HG02981 (cell line): ENCODE measurements at regions not wholly inside any gene's neighbourhood (a gene's known extent, or its start where the extent isn't known, plus 50 kb on each side); places are given as distances from the start of the nearest gene placed in this dataset.
A peak's percentile ranks its signal among the peaks of the same experiment; 100 is the strongest.

Source experiments
- ATAC-seq: cut with Tn5 transposase; IDR thresholded peaks from one replicate; pipeline ENCODE4 v1.9.1; 2021; ENCODE audit warnings: mild to moderate bottlenecking, moderate library complexity; ENCODE audit not compliant: unreplicated experiment

- no peak for ATAC-seq
Observed at GRCh38 chr2:145140658-145141057, 620.7 kb upstream of the ZEB2 start.

DNA sequence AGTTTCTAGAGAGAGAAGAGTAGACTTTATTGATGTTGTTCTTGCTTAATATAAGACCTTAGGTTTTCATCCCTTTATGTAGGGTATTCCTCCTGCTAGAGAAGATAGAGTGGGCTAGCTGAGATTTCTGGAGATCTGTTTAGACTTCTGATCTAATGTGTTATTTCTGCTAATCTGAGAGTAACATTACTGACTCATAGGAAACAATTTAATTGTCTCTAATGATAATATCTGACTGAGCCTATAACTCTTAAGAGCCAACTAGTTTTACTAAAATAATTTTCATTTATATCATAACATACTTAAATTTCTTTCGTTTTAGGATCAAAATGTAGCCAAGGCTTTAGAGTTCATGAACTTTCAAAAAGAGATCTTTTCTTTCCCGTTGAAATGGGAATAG, 618.7 kb upstream of the ZEB2 start:
- ATAC-seq: no peak

GRCh38 chr2:145137901-145138300, 618.0 kb upstream of the ZEB2 start:
- ATAC-seq: no peak

- ATAC-seq: no peak
Observed at GRCh38 chr2:145137211-145137610, 617.3 kb upstream of the ZEB2 start.

GRCh38 chr2:145136702-145137101, 616.8 kb upstream of the ZEB2 start:
- no peak for ATAC-seq

- ATAC-seq: no peak
Observed at GRCh38 chr2:145126146-145126545, 606.2 kb upstream of the ZEB2 start.

GRCh38 chr2:145124085-145124484, 604.2 kb upstream of the ZEB2 start:
- no peak for ATAC-seq

DNA sequence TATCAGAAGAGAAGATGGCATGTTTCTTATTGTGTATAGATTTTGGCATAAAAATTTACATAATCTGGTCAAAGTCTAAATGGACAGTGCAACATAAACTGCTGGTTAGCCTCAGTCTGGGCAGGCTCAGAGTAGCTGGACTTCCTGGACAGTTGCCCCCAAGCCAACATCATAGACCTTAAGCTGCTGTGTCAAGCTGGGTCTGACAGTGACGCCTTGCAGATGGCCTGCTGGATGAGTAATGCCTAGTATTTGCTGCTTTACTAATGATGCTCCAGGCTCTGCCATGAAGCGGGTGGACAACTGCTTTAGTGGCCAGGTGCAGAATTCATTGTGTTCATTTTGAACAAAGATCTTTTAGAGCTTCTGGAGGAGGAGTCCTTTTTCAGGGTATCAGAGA, 603.7 kb upstream of the ZEB2 start:
- ATAC-seq: no peak

DNA sequence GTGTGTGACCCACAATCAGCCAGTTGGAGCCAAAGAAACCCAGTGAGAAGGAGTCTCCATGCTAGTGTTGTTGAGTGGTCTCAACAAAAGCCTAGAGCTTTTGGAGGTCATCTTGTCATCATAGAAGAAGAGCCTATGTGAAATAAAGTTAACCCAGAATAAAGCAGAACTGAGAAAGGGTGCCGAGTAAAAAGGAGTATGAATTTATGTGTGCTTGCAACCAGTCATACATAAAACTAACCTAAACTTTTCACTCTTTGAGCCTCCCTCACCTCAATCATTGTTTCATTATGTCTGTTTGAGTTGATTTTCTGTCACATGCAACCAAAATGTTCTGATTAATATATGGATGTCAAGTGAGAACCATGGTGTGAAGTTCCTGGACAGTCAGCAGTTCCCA, 599.3 kb upstream of the ZEB2 start:
- peak; percentile 88 for ATAC-seq

DNA sequence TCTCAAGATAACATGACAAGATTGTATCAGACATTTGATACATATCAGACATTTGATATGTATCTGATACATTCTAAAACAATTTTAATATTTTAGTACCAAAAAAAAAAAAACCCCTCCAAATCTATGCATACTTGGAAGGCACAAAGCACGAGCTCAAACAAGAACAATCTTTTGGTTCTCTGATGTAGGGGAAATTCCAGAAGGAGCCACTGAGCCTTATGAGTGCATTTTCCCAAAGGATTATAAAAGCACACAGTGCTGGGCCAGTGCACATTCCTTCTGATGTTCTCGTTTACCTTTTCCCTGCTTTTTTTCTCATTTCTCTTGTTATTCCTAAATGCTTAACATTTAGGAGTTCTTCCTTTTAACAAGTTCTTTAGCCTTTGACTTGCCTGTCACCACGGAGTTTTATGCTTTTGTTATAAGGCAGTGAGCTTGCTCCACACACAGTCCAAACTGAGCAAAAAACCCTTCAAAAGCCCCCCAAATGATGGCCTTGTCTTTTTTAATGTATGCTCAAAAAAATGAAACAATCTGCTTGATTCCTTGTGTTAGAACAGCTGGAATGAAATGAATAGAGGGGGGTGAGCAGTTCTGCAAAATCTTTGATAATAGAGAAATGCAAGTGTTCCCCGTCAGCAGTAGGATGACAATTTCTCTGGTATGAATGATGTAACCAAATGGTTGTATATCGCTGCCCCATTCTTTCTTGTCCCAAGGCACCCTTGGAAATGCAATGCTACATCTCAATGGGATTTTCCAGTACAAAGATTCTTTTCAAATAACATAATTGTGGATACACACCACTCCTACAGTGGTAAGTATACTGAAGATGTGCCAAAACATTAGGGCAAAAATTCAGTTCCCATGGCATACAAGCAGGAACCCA, 597.2 kb upstream of the ZEB2 start:
- no peak for ATAC-seq

GRCh38 chr2:145116056-145116455, 596.1 kb upstream of the ZEB2 start:
- ATAC-seq: no peak

GRCh38 chr2:145114726-145115125, 594.8 kb upstream of the ZEB2 start:
- no peak for ATAC-seq

DNA sequence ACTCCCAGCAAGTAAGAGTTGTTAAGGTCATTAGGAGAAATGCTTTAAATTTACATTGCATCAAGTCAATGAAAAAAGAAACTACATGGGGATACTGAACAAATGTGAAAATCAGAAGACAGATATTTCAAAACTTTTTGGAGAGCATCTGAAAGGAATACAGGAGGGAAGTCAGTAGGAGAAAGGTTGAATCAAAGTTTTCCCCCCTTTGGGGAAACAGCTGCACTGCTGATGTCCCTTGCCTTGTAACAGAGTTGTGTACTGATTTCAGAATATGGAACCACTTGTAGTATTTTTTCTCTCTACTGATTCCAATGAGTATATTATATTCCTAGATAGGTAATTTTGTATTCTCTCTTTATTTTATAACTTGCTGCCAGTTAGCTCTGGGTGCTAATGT, 592.5 kb upstream of the ZEB2 start:
- no peak for ATAC-seq

DNA sequence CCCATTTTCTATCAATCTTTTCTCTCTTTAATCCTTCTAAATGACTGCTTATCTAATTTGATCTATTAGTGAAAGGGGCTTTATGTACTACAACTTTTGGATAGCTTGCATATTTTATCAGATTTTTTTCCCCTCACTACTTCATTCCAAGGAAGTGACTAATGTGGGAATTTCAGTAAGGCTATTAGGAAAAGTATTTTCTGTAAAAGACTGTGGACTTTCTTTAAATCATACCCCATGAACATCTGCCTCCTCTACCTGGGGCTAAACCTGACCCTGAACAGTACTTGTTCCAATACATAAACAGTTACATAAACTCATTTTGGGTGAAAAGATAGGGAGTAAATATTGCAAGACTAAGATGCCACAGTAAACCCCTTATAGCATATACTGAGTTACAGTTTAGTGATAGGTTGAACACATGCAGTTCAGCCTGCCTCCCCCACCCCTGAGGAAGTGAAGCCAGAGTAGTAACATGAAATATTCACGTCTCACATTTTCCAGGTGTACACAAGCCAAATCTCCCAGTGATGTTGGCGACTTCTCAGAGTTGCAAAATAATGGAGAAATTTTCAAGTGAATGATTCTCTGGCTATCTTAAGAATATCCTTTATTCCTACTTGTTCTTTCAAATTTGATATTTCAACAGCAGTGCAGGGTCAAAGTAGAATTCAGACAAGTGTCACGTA, 590.9 kb upstream of the ZEB2 start:
- ATAC-seq: no peak

GRCh38 chr2:145108959-145109710, 589.2 kb upstream of the ZEB2 start:
- ATAC-seq: no peak

- no peak for ATAC-seq
Observed at GRCh38 chr2:145108361-145108778, 588.5 kb upstream of the ZEB2 start.

DNA sequence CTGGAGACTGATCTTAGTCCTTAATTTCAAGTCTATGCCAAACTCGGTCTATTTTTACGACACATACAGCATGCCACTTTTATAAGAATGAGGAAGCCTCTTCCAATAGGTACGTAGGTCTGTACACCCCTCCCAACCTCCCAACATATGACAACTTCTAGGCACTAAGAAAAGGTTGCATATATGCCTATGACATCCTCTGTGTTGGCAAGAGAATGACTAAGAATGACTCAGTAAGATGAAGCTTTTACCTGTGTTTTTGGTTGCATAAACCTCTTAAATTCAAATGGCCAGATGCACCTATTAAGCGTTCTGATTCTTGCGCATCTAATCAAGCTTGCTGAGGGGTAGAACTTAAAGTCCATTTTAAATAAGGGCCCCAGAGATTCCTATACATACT, 586.4 kb upstream of the ZEB2 start:
- ATAC-seq: no peak

DNA sequence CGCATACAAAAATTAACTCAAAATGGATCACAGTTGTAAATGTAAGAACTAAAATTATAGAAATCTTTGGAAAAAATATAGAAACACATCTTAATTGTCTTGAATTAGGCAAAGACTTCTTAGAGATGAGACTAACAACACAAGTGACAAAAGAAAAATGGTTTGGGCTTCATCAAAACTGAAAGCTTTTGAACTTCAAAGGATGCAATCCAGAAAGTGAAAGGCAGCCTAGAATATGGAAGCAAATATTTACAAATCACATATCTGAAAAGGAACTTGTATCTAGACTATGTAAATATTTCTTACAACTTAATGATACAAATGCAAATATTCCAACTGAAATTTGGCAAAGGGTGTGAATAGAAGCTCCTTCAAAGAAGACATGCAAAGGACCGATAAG, 582.8 kb upstream of the ZEB2 start:
- ATAC-seq: no peak

DNA sequence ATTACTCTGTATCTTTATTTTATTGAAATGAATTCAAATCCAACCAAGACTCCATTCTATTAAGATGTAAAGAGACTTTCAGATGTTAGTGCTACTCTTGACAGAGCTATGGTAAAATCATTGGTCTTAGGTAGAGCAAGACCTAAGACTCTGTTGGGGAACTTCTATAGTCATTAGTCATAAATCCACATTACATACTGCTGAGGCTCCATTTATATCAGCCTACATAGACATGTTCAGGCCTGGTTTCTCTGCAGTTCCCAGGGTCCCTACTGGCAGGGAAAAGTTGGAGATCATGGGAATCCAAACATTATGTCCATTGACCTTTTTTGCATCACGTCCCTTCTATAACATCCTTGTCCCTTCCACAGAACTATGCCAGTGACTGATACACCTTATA, 580.4 kb upstream of the ZEB2 start:
- no peak for ATAC-seq

- no peak for ATAC-seq
Observed at GRCh38 chr2:145096582-145096981, 576.7 kb upstream of the ZEB2 start.

- ATAC-seq: no peak
Observed at GRCh38 chr2:145095641-145096435, 575.9 kb upstream of the ZEB2 start.
